Trophoblast cell (in vitro differentiated cells and primary cell): ENCODE measurements at regions not wholly inside any gene's neighbourhood (a gene's known extent, or its start where the extent isn't known, plus 50 kb on each side); places are given as distances from the start of the nearest gene placed in this dataset.

Experiments used
- DNase-seq, 2 donors: peaks; one replicate each; pipeline ENCODE4 v3.0.0-alpha.2; 2016
- H2AFZ ChIP-seq: 2 replicates; pipeline ENCODE4 v1.6.1; 2013; ENCODE audit warnings: low read length, moderate library complexity, mild to moderate bottlenecking; ENCODE audit not compliant: insufficient read depth, poor library complexity
- H2AK5ac ChIP-seq: 2 replicates; pipeline ENCODE4 v1.6.1; 2013; ENCODE audit warnings: mild to moderate bottlenecking, low read length
- H2BK120ac ChIP-seq: 2 replicates; pipeline ENCODE4 v1.6.1; 2013; ENCODE audit warnings: low read length, mild to moderate bottlenecking, moderate library complexity; ENCODE audit not compliant: insufficient read depth, poor library complexity
- H2BK12ac ChIP-seq: 2 replicates; pipeline ENCODE4 v1.6.1; 2013; ENCODE audit warnings: mild to moderate bottlenecking, low read length, moderate library complexity
- H2BK5ac ChIP-seq: 2 replicates; pipeline ENCODE4 v1.6.1; 2013; ENCODE audit warnings: low read length, low read depth, moderate library complexity, mild to moderate bottlenecking; ENCODE audit not compliant: poor library complexity
- H3K14ac ChIP-seq: 2 replicates; pipeline ENCODE4 v1.6.1; 2013; ENCODE audit warnings: mild to moderate bottlenecking, low read length
- H3K18ac ChIP-seq: 2 replicates; pipeline ENCODE4 v1.6.1; 2013; ENCODE audit warnings: mild to moderate bottlenecking, low read length
- H3K23ac ChIP-seq: 2 replicates; pipeline ENCODE4 v1.6.1; 2013; ENCODE audit warnings: low read length
- H3K27ac ChIP-seq: 2 replicates; pipeline ENCODE4 v1.5.1; 2013; ENCODE audit warnings: low read depth, mild to moderate bottlenecking, inconsistent platforms, low read length, moderate library complexity
- H3K27me3 ChIP-seq: 2 replicates; pipeline ENCODE4 v1.6.1; 2013; ENCODE audit warnings: inconsistent platforms, mild to moderate bottlenecking, low read length, moderate library complexity; ENCODE audit not compliant: insufficient read depth
- H3K36me3 ChIP-seq, 2 experiments: 1 replicate in 1 of 2; 2 replicates in 1 of 2; pipeline ENCODE4 v1.6.1; 2013; ENCODE audit warnings: low read length in 2 of 2, mild to moderate bottlenecking in 2 of 2, moderate library complexity in 1 of 2; ENCODE audit not compliant: insufficient read depth in 2 of 2, control insufficient read depth in 1 of 2
- H3K4ac ChIP-seq: 2 replicates; pipeline ENCODE4 v1.6.1; 2013; ENCODE audit warnings: low read depth, mild to moderate bottlenecking, low read length, moderate library complexity
- H3K4me1 ChIP-seq, 2 experiments: 1 replicate in 1 of 2; 2 replicates in 1 of 2; pipeline ENCODE4 v1.6.1; 2013; ENCODE audit warnings: low read length in 2 of 2, mild to moderate bottlenecking in 2 of 2, moderate library complexity in 1 of 2; ENCODE audit not compliant: insufficient read depth in 2 of 2, control insufficient read depth in 1 of 2
- H3K4me2 ChIP-seq: 2 replicates; pipeline ENCODE4 v1.6.1; 2013; ENCODE audit warnings: inconsistent platforms, mild to moderate bottlenecking, low read length, moderate library complexity
- H3K4me3 ChIP-seq: 2 replicates; pipeline ENCODE4 v1.5.1; 2013; ENCODE audit warnings: mild to moderate bottlenecking, low read depth, low read length, inconsistent platforms
- H3K79me1 ChIP-seq: one replicate; pipeline ENCODE4 v1.6.1; 2013; ENCODE audit warnings: low read length
- H3K79me2 ChIP-seq: 2 replicates; pipeline ENCODE4 v1.6.1; 2013; ENCODE audit warnings: low read length, mild to moderate bottlenecking; ENCODE audit not compliant: control insufficient read depth, insufficient read depth, poor library complexity
- H3K9ac ChIP-seq: 2 replicates; pipeline ENCODE4 v1.6.1; 2013; ENCODE audit warnings: mild to moderate bottlenecking, low read length
- H3K9me3 ChIP-seq: 2 replicates; pipeline ENCODE4 v1.6.1; 2013; ENCODE audit warnings: low read depth, mild to moderate bottlenecking, control low read depth, inconsistent platforms, low read length; ENCODE audit not compliant: insufficient read depth
- H4K12ac ChIP-seq: 2 replicates; pipeline ENCODE4 v1.6.1; 2013; ENCODE audit warnings: low read depth, mild to moderate bottlenecking, low read length, moderate library complexity
- H4K8ac ChIP-seq: 2 replicates; pipeline ENCODE4 v1.6.1; 2013; ENCODE audit warnings: low read depth, mild to moderate bottlenecking, low read length, moderate library complexity
- H4K91ac ChIP-seq: one replicate; pipeline ENCODE4 v1.6.1; 2013; ENCODE audit warnings: low read depth, mild to moderate bottlenecking, low read length, moderate library complexity
- WGBS: extraction: QIAGEN DNeasy Blood & Tissue Kit; methylation state at CpG from one replicate; pipeline ENCODE4 v1.1.7; 2013; ENCODE audit warnings: missing lambda C conversion rate; ENCODE audit not compliant: insufficient read length, insufficient coverage; ENCODE audit errors: extremely low coverage; 5-methylcytosine and 5-hydroxymethylcytosine counted together

DNA sequence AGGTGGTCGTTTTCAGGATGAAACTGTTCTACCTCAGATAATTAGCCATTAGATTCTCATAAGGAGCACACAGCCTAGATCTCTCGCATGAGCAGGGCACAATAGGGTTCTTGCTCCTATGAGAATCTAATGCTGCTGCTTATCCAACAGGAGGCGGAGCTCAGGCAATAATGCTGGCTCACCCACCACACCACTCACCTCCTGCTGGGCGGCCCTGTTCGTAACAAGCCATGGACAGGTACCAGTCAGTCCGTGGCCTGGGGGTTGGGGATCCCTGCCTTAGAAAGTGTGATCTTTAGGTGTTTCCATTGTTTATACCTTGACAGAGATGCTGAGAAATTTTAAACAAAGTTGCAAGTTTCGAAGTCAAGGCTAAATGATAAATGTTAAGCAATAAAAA lies 344.6 kb upstream of the HTR2A start:
- Histone ChIP-seq H2BK5ac (no peak overlapping the region), H3K79me1 (no peaks in the 10 kb centered on the region)
- no CpG with 5 or more reads among the region's 7 CpGs for WGBS

DNA sequence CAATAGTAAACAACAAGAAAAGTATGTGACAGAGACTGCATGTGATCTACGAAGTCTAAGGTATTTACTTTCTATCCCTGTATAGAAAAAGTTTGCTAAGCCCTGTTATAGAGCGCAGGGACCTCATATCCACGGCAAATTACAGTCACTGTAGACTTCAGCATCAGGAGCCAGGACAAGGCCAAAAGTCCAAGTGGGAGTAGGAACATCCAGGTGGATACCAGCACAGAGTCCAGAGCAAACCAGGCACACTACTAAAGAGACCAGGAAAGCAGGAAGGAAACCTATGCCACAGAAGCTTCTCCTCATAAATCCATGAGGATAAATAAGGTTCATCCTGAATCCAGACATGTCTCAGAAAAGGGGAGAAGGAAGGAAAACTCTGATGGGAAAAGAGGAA lies 342.2 kb upstream of the HTR2A start:
- Histone ChIP-seq H3K4ac (no peak overlapping the region), H3K36me3 (no peaks in the 10 kb centered on the region), H3K4me2 (no peak overlapping the region), H3K79me1 (no peaks in the 10 kb centered on the region), H2BK120ac (no peak overlapping the region), H3K4me3 (no peak overlapping the region), H3K9me3 (no peaks in the 10 kb centered on the region), H2AK5ac (no peak overlapping the region), H2BK5ac (no peak overlapping the region), H3K9ac (no peak overlapping the region), H3K79me2 (no peaks in the 10 kb centered on the region), H3K4me1 (peaks cover 0 to 3% of the 10 kb centered on the region in 2 experiments), H3K18ac (no peak overlapping the region), H4K12ac (no peak overlapping the region), H3K14ac (no peak overlapping the region), H4K8ac (no peak overlapping the region), H2AFZ (no peak overlapping the region), H3K23ac (no peak overlapping the region), H3K27ac (no peak overlapping the region), H2BK12ac (no peak overlapping the region), H3K27me3 (no peaks in the 10 kb centered on the region), H4K91ac (no peak overlapping the region)
- WGBS: no CpG with 5 or more reads among the region's 3 CpGs
- DNase-seq: no peak

More for the DNA sequence above, 344.6 kb upstream of the HTR2A start:
- H3K9me3 ChIP-seq: no peaks in the 10 kb centered on the region
- H3K27me3 ChIP-seq: no peaks in the 10 kb centered on the region
- H3K9ac ChIP-seq: no peak overlapping the region
- no peaks in the 10 kb centered on the region for H3K36me3 ChIP-seq
- H4K8ac ChIP-seq: no peak overlapping the region
- no peak overlapping the region for H3K4ac ChIP-seq
- no peak overlapping the region for H3K4me3 ChIP-seq
- no peak overlapping the region for H3K27ac ChIP-seq
- H3K18ac ChIP-seq: no peak overlapping the region
- no peak overlapping the region for H3K23ac ChIP-seq
- no peak overlapping the region for H2AK5ac ChIP-seq
- no peak overlapping the region for H3K4me2 ChIP-seq
- H2BK12ac ChIP-seq: no peak overlapping the region
- no peak overlapping the region for H3K14ac ChIP-seq
- DNase-seq: no peak
- H4K12ac ChIP-seq: no peak overlapping the region
- H3K4me1 ChIP-seq: peaks cover 0 to 3% of the 10 kb centered on the region in 2 experiments
- H2AFZ ChIP-seq: no peak overlapping the region
- no peak overlapping the region for H4K91ac ChIP-seq
- H3K79me2 ChIP-seq: no peaks in the 10 kb centered on the region
- H2BK120ac ChIP-seq: no peak overlapping the region

DNA sequence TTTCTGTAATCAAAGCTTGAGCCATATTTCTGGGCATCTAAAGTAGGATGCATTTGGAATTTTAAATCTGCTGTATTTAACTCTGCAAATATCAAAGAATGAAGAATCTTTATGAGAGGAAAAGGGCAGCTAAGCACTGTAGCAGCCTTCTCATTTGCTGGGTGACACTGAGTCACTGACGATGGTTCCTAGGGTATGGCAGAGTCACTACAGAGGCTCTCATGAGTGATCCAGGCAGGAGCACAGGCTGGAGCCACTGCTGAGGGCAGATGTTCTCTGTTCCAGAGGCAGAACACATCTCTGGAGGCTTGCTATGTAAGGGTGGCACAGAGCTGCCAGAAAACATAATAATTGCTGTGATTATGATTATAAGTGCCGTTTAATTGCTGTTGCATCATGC lies 340.7 kb upstream of the HTR2A start:
- Histone ChIP-seq H3K18ac (no peak overlapping the region), H3K9me3 (no peaks in the 10 kb centered on the region), H3K4ac (no peak overlapping the region), H2BK12ac (no peak overlapping the region), H3K27me3 (no peaks in the 10 kb centered on the region), H3K27ac (no peak overlapping the region), H3K36me3 (no peaks in the 10 kb centered on the region), H3K9ac (no peak overlapping the region), H3K79me2 (no peaks in the 10 kb centered on the region), H2AK5ac (no peak overlapping the region), H4K12ac (no peak overlapping the region), H4K8ac (no peak overlapping the region), H3K4me3 (no peak overlapping the region), H3K4me1 (peaks cover 0 to 3% of the 10 kb centered on the region in 2 experiments), H2BK5ac (no peak overlapping the region), H2BK120ac (no peak overlapping the region), H4K91ac (no peak overlapping the region), H3K23ac (no peak overlapping the region), H3K79me1 (no peaks in the 10 kb centered on the region), H3K14ac (no peak overlapping the region), H2AFZ (no peak overlapping the region), H3K4me2 (no peak overlapping the region)
- DNase-seq: no peak
- no CpG with 5 or more reads among the region's 2 CpGs for WGBS

DNA sequence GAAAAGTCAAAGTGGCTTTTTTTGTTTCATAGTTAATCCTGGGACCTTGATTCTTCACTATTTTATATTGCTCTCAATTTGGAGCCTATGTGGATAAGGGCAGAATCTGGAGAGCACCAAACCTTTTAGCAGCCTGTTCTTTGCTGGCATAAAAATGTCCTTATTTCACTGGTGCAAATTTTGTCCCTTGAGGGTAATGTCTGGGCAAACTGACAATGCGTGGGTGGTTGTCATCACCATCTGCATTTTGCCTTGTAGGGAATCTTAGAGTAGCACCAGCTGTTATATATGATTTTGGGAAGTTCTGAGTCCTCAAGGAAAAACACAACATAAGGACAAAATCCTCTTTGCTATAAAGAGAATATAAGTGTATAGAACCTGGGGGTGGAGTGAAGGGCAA lies 336.9 kb upstream of the HTR2A start:
- no peak overlapping the region for H3K4me3 ChIP-seq
- no peak overlapping the region for H3K18ac ChIP-seq
- H3K4me1 ChIP-seq: peaks cover 0 to 3% of the 10 kb centered on the region in 2 experiments
- no peak overlapping the region for H3K4me2 ChIP-seq
- no CpG with 5 or more reads among the region's 1 CpG for WGBS
- no peak overlapping the region for H3K4ac ChIP-seq
- H3K79me2 ChIP-seq: no peaks in the 10 kb centered on the region
- no peak overlapping the region for H4K91ac ChIP-seq
- no peak overlapping the region for H2BK120ac ChIP-seq
- H2BK5ac ChIP-seq: no peak overlapping the region
- no peak overlapping the region for H2BK12ac ChIP-seq
- H3K27ac ChIP-seq: no peak overlapping the region
- H2AFZ ChIP-seq: no peak overlapping the region
- H3K9me3 ChIP-seq: no peaks in the 10 kb centered on the region
- no peak overlapping the region for H4K8ac ChIP-seq
- H3K36me3 ChIP-seq: no peaks in the 10 kb centered on the region
- no peak overlapping the region for H3K14ac ChIP-seq
- no peak overlapping the region for H2AK5ac ChIP-seq
- H4K12ac ChIP-seq: no peak overlapping the region
- no peaks in the 10 kb centered on the region for H3K79me1 ChIP-seq
- no peak for DNase-seq
- no peaks in the 10 kb centered on the region for H3K27me3 ChIP-seq
- H3K23ac ChIP-seq: no peak overlapping the region
- no peak overlapping the region for H3K9ac ChIP-seq
